MG63 (cell line): ENCODE measurements at regions not wholly inside any gene's neighbourhood (a gene's known extent, or its start where the extent isn't known, plus 50 kb on each side); places are given as distances from the start of the nearest gene placed in this dataset.

ENCODE experiments used
- DNase-seq: peaks from one replicate; pipeline ENCODE4 v3.0.0-alpha.2; 2020
- H3K27me3 ChIP-seq: fragments of 250-450 bp; sonication (Bioruptor Pico); 2 replicates; pipeline ENCODE4 v1.5.1; 2020; ENCODE audit warnings: mild to moderate bottlenecking, moderate library complexity
- H3K36me3 ChIP-seq: fragments of 250-450 bp; sonication (Bioruptor Pico); 2 replicates; pipeline ENCODE4 v1.5.1; 2020; ENCODE audit warnings: mild to moderate bottlenecking, moderate library complexity
- H3K4me3 ChIP-seq: fragments of 250-450 bp; sonication (Bioruptor Pico); 2 replicates; pipeline ENCODE4 v1.5.1; 2020; ENCODE audit warnings: mild to moderate bottlenecking, moderate library complexity
- H3K9me3 ChIP-seq: fragments of 250-450 bp; sonication (Bioruptor Pico); 2 replicates; pipeline ENCODE4 v1.5.1; 2020; ENCODE audit warnings: mild to moderate bottlenecking, moderate library complexity

DNA sequence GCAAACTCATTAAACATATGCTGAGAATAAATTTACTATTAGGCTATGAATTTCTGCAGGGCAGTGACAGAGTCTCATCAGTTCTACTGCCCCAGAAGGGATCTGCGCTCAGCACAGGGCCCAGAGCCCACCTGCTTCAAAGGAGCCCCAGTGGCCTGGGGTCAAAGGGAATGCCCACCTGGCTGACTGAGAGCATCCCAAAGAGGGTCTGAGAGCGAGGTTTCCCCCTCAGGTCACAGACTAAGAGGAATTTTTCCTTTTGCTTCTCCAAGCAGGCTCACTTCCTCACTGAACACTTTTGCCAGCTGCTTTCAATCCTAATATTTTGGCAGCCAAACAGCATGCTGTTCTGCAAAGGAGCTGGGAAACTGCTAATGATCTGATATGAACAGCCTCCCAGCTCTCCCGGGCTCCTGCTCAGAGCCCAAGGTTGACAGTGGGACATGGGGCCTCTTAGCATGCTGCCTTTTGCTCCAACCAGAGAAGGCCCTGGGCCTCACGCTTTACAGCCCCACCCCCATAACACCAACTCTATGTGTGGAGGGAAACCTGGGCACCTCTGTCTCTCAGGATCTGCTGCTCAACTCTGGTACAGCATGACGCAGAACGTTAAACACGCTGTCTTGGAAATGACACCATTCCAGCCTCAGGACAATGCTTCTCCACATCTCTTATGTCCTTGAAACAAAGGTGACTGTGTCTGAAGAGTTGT is 70.7 kb upstream of the SYT6 start:
- no peak for DNase-seq
- Histone ChIP-seq H3K36me3 (no peaks in the 10 kb centered on the region), H3K27me3 (no peaks in the 10 kb centered on the region), H3K9me3 (no peaks in the 10 kb centered on the region), H3K4me3 (no peak overlapping the region)

DNA sequence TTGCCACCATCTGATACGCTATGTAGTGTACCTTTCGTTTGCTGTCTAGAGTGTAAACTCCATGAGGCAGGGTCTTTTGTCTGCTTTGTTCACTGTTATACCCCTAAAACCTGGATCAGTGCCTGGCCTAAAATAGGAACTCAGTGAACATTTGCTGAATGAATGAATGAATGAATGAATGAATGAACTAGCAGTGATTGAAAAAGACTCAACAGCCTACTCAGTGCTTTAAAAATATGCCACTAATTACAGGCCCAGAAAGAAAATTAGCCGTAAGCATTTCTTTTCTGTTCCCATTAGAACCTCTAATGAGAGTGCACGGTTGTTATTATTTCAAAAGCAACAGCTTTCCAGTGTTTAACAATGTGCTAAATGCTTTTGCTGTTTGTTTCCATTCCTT is 69.3 kb upstream of the SYT6 start:
- Histone ChIP-seq H3K36me3 (no peaks in the 10 kb centered on the region), H3K9me3 (no peaks in the 10 kb centered on the region), H3K27me3 (no peaks in the 10 kb centered on the region), H3K4me3 (no peak overlapping the region)
- DNase-seq = no peak

DNA sequence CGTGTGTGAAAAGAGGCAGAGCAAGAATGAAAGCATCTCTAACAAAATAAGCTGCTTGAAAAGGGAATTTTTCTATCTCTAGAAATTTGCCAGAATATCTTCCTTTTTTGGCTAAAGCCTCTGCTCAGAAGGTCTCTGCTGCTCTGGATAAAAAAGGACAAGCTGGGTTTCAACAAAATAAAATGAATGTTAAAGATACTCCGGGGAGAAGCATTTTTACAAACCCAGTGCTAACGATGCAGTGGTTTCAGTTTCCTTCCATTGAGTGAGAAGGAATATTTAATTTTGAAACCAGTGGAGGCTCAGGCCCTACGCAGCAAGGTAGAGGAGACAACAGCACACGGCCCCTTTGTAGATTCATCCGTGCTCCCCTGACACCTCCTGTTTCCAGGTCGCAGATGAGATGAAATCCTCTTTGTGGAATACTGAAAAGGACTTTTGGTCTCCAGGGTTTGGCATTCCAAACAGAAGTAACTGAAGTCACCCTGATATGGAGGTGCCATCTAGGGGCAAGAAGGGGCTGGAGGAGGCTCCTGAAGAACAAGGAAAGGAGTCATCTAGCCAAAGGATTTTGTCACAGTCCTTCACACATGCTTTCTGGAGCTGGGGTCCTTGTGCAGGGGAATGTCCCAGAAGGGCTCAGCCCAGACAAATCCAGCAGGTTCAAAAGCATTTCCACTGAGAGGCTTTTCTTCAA is 65.7 kb upstream of the SYT6 start:
- Histone ChIP-seq H3K27me3 (no peaks in the 10 kb centered on the region), H3K4me3 (no peak overlapping the region), H3K36me3 (no peaks in the 10 kb centered on the region), H3K9me3 (no peaks in the 10 kb centered on the region)
- DNase-seq = no peak

DNA sequence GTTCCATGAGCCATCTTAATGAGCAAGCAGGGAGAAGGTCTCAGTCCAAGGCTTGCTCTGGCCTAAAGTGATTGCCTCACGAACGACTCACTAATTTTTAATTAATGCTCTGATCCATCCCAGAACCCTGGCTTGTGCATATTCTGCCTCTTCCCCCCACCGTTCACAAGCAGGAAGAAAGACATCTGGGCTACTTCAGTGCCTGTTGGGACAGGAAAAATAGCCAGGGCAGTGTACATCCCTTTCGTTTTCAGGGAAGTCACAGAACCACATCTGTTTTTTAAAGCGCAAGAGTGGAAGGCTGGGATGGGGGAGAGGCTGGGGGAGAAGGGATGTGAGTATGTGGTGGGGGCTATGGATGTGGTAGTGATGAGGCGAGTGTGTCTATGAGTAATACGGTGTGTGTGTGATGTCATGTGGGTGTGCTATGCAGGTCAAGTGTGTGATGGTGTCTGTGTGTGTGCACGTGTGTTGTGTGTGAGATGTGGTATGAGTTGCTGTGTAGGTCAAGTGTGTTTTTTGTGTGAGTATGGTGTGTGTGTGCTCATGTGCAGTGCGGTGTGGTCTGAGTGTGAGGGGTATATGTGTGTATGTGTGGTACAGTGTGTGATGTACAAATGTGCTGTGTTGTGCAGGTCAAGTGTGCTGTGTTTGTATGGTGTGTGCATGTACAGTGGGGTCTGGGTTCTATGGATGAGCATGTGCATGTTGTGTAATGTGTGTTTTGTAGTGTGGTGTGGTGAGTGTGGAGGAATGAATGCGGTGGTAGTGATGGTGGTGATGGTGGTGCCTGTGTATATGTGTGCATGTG is 64.9 kb upstream of the SYT6 start:
- Histone ChIP-seq H3K27me3 (no peaks in the 10 kb centered on the region), H3K36me3 (no peaks in the 10 kb centered on the region), H3K9me3 (no peaks in the 10 kb centered on the region), H3K4me3 (no peak overlapping the region)
- DNase-seq = no peak

DNA sequence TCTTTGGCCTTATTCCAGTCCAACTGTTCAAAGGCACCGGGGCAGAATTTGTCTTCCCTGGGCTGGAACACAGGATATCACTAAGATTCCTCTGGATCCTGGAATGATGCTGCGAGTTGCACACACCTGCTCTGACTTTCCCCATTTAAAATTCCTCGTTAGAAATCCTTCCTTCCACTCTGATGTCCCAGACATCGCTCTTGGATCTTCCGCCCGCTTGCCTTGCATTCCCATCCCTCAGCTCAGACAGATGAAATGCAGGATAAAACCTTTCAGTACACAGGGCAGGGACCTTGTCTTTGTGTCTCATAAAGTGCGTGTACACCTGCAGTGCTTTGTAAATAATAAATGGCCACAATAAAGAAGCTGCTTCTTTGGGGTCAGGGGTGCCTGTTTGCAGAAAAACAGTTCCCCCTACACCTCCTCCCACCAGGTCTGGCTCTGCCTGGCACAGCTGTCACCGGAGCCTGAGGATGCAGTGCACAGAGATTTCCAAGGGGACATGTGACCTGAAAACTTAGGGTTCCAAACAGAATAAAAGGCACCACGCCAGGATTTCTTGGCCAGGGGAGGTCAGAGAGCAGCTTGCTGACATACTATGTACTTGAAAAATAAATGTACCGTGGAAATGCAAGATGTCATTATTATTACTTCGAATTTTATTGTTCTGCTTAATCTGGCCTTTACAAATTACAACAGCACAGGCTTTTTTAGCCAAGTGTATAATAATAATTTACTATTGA is 62.9 kb upstream of the SYT6 start:
- no peak overlapping the region for H3K4me3 ChIP-seq
- H3K9me3 ChIP-seq = no peaks in the 10 kb centered on the region
- no peaks in the 10 kb centered on the region for H3K36me3 ChIP-seq
- no peak for DNase-seq
- no peaks in the 10 kb centered on the region for H3K27me3 ChIP-seq

DNA sequence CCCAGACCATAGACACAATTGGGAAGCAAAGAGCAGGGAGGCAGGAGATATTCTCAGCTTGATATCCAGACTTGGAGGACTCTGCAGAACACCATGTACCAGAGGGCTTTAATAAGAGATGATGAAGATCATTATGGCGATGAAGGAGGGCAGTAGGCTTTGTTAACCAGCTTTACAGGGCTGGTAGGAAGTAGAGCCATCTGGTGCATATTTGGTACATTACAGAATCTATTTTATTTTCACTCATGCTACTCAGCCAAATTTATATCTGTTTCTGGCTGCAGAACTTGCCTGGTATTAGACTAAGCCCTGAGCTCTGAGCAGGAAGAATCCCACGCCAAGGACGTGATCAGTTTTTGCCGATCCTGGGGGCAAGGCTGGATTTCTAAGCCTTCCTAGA is 61.8 kb upstream of the SYT6 start:
- H3K9me3 ChIP-seq = no peaks in the 10 kb centered on the region
- no peak overlapping the region for H3K4me3 ChIP-seq
- DNase-seq = peak; percentile 9
- H3K27me3 ChIP-seq = no peaks in the 10 kb centered on the region
- H3K36me3 ChIP-seq = no peaks in the 10 kb centered on the region

DNA sequence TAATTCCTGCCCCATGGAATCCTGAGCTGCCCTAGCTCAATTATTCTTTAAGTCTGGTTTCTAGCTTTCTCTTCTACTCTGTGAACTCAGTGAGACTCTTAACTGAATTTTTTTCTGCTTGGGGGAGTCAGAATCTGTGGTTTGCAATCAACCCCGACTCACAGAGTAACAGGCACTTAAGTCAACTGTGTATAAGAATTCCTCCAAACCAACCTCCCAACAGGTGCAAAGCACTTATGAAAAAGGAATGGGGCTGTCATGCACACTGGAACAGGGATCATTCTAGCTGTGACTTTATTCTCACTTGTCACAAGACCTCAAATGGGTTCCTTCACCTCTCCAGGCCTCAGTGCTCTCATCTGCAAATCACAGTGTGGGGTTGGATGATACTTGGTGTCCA is 60.3 kb upstream of the SYT6 start:
- H3K36me3 ChIP-seq = no peaks in the 10 kb centered on the region
- no peaks in the 10 kb centered on the region for H3K27me3 ChIP-seq
- no peak overlapping the region for H3K4me3 ChIP-seq
- no peak for DNase-seq
- H3K9me3 ChIP-seq = no peaks in the 10 kb centered on the region

DNA sequence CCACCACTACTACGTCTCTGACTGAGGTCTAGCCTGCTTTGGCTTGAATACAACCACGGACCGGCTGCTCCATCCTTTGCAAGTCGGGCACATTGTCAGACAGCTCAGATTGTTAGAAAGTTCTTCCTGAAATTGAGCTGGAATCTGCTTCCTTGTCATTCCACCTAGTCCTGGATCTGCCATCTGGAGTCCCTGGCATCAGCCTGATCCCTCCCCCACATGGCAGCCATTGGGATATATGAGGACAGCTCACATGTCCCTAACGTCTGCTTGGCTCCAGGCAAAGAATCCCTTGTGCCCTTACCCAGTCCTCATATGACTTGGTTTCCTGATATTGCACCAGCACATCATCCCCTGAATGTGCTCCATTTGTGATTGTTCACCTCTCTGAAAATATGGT is 56.3 kb upstream of the SYT6 start:
- Histone ChIP-seq H3K36me3 (no peaks in the 10 kb centered on the region), H3K4me3 (no peak overlapping the region), H3K9me3 (no peaks in the 10 kb centered on the region), H3K27me3 (peaks cover 6% of the 10 kb centered on the region)
- no peak for DNase-seq

DNA sequence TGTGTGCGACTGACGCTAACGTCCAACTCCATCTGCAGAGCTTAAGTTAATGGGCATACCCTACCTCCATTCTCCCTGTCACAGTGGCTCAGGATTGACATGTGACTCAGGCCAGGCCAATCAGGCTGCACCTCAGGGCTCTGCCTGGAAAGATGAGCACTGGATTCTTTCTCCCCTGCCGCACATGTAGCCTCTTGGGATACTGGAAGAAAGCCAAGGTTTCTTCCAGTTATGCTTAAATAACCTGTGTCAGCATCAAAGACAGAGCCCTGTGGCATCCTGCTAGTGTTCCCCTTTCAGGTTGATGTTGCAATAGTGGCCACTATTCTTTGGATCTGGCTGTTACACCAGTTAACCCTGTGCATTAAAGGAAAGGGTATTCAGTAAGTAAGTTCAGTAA is 55.0 kb upstream of the SYT6 start:
- Histone ChIP-seq H3K4me3 (no peak overlapping the region), H3K9me3 (no peaks in the 10 kb centered on the region), H3K36me3 (no peaks in the 10 kb centered on the region), H3K27me3 (peaks cover 9% of the 10 kb centered on the region)
- no peak for DNase-seq

DNA sequence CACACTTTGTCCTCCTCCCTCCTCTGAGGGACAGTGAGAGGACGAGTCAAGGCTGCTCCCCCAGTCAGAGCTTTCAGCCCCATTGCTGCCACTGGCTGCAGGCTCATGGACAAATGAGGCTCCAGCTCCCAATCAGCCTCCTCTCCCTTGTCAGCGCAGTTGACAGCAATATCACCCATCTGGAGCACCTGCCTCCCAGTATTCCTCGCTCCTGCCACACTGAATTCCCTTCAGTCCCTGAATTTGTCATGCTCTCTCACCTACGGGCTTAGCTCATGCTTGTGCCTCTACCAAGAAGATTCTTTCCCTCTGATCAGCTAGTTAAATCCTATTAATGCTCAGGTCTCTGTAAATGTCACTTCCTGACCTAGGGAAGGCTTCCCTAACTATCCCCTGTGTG is 54.4 kb upstream of the SYT6 start:
- H3K4me3 ChIP-seq = no peak overlapping the region
- no peaks in the 10 kb centered on the region for H3K36me3 ChIP-seq
- peaks cover 10% of the 10 kb centered on the region for H3K27me3 ChIP-seq
- DNase-seq = no peak
- H3K9me3 ChIP-seq = no peaks in the 10 kb centered on the region

DNA sequence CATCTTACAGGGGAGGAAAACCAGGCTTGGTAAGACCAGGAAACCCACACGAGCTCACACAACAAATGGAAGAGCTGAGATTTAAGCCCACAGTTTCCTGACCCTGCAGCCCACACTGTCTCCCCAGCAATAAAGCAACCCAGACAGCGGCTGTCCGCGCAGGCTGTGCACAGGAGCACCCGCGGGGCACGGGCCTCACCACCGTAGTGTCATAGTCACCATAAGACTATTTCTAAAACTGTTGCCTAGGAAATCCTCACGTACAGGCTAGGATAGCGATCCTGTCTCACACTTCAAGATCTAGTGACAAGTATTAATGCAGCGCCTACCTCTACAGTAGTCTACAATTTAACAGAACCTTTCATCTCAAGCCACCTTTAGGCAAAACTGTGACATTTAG is 54.0 kb upstream of the SYT6 start:
- Histone ChIP-seq H3K27me3 (peaks cover 10% of the 10 kb centered on the region), H3K9me3 (no peaks in the 10 kb centered on the region), H3K4me3 (no peak overlapping the region), H3K36me3 (no peaks in the 10 kb centered on the region)
- DNase-seq = no peak

DNA sequence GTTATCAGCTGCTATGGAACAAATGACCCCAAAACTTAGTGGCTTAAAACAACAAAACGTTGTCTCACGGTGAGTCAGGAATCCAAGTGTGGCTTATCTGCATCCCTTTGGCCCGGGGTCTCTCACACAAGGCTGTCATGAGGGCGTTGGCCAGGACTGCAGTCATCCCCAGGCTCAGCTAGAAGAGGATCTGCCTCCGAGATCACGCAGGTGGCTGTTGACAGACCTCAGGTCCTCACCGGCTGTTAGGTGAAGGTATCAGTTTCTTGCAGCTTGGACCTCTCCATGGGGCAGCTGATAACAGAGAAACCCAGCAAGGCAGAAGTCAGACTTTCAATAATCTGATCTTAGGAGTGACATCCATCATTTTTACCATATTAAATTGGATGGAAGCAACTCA is 52.7 kb upstream of the SYT6 start:
- DNase-seq = no peak
- Histone ChIP-seq H3K36me3 (no peaks in the 10 kb centered on the region), H3K9me3 (no peaks in the 10 kb centered on the region), H3K27me3 (peaks cover 17% of the 10 kb centered on the region), H3K4me3 (no peak overlapping the region)

DNA sequence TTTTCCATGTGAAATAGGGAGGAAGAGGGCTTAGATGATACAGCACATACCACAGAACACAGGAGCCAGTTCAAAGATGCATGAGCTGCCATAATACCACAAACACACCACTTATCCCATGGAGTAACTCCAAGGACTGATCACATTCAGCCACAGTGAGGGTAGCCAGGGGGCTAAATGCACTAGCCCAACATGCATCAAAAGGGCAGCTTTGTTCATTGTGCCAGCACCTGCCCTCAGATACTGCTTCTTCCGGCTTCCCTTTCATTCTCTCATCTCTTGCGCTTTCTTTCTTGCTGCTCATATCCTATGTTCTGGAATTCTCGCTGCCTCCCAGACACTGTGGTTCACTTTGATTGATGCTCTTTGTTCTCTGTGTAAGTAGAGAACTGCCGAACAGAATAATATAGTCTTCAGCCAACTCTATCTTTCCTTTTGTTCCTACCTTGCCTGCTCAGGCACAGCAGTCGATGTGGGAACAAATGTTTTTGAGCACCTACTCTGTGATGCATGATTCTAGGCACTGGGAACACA is 50.0 kb upstream of the SYT6 start:
- Histone ChIP-seq H3K4me3 (no peak overlapping the region), H3K9me3 (no peaks in the 10 kb centered on the region), H3K27me3 (peaks cover 21% of the 10 kb centered on the region), H3K36me3 (no peaks in the 10 kb centered on the region)
- no peak for DNase-seq
